K562 (cell line): ENCODE measurements at regions not wholly inside any gene's neighbourhood (a gene's known extent, or its start where the extent isn't known, plus 50 kb on each side); places are given as distances from the start of the nearest gene placed in this dataset.

Experiments used
- NFYB ChIP-seq: IDR thresholded peaks from 2 replicates; pipeline ENCODE4 v1.6.1; 2011; ENCODE audit warnings: mild to moderate bottlenecking, moderate library complexity; ENCODE audit not compliant: insufficient read length; ENCODE audit errors: extremely low read depth
- POLR2AphosphoS5 ChIP-seq: IDR thresholded peaks from 2 replicates; pipeline ENCODE4 v1.6.1; 2011; ENCODE audit warnings: mild to moderate bottlenecking, low read depth, low read length, moderate library complexity; ENCODE audit not compliant: control insufficient read depth, insufficient read depth
- RBM15 ChIP-seq: fragments of 200-400 bp; formaldehyde crosslinking; IDR thresholded peaks from 2 replicates; pipeline ENCODE4 v1.6.1; 2018; ENCODE audit warnings: mild to moderate bottlenecking, low read length, moderate library complexity; ENCODE audit not compliant: insufficient read depth
- ZNF318 ChIP-seq, 2 experiments: fragments of 450-650 bp; IDR thresholded peaks; 2 replicates each; pipeline ENCODE4 v1.6.1; 2016; ENCODE audit warnings: mild to moderate bottlenecking in 2 of 2, borderline replicate concordance in 1 of 2, low read depth in 1 of 2, moderate library complexity in 1 of 2

GRCh38 chr5:143920772-143921171, 108.8 kb downstream of the HMHB1 start:
- TF ChIP-seq RBM15 (no peak), NFYB (no peak), POLR2AphosphoS5 (no peak), ZNF318 (IDR thresholded peaks at IDR 0.05; ENCODE audit: borderline replicate concordance in 1 of 2, low read depth in 1 of 2) (no peak)
